PC-9 (cell line): ENCODE measurements at regions not wholly inside any gene's neighbourhood (a gene's known extent, or its start where the extent isn't known, plus 50 kb on each side); places are given as distances from the start of the nearest gene placed in this dataset.

Experiments used
- BruUV-seq: library from RNA; stranded (reverse); fragments of 400-500 nt; replicated peaks from 2 replicates; lab custom pipeline; 2021; lab: Mats Ljungman, UMichigan
- CTCF ChIA-PET: fragments of 300-600 bp; sonication (Branson Sonifier 250); formaldehyde crosslinking; loops from one replicate; lab custom pipeline; 2022; ENCODE audit warnings: antibody characterized with exemption; lab: Charles Lee
- POLR2A ChIA-PET: fragments of 300-600 bp; sonication (Branson Sonifier 250); formaldehyde crosslinking; loops from one replicate; lab custom pipeline; 2022; ENCODE audit warnings: antibody characterized with exemption; ENCODE audit not compliant: unreplicated experiment; lab: Charles Lee
- DNase-seq, 2 experiments: peaks; one replicate each; pipeline versions ENCODE4 v3.0.0 to v3.0.0-alpha.2; 2015 to 2022; ENCODE audit warnings: mixed read lengths in 1 of 2
- H2AFZ ChIP-seq: fragments of 200-600 bp; sonication (generic); 2 replicates; pipeline ENCODE4 v1.8.1; 2017; ENCODE audit warnings: antibody characterized with exemption
- H3F3A ChIP-seq: fragments of 200-600 bp; sonication (generic); 2 replicates; pipeline ENCODE4 v1.8.1; 2017; ENCODE audit warnings: antibody characterized with exemption, mild to moderate bottlenecking, low read depth; ENCODE audit not compliant: insufficient read depth
- H3K27ac ChIP-seq: fragments of 200-600 bp; sonication (generic); 2 replicates; pipeline ENCODE4 v1.6.1; 2016; ENCODE audit warnings: mixed run types
- H3K27me3 ChIP-seq: fragments of 200-600 bp; sonication (generic); 2 replicates; pipeline ENCODE4 v1.6.1; 2016; ENCODE audit warnings: low read depth, mixed run types; ENCODE audit not compliant: insufficient read depth
- H3K36me3 ChIP-seq: fragments of 200-600 bp; sonication (generic); 2 replicates; pipeline ENCODE4 v1.6.1; 2016; ENCODE audit warnings: low read depth, mixed run types
- H3K4me1 ChIP-seq: fragments of 200-600 bp; sonication (generic); replicated peaks from 2 replicates; pipeline ENCODE4 v1.6.1; 2016; ENCODE audit warnings: mixed run types; ENCODE audit not compliant: insufficient read depth
- H3K4me2 ChIP-seq: fragments of 200-600 bp; sonication (generic); 2 replicates; pipeline ENCODE4 v1.6.1; 2017; ENCODE audit warnings: mixed run types
- H3K4me3 ChIP-seq: fragments of 200-600 bp; sonication (generic); 2 replicates; pipeline ENCODE4 v1.6.1; 2016; ENCODE audit warnings: mixed run types
- H3K79me2 ChIP-seq: fragments of 200-600 bp; sonication (generic); 2 replicates; pipeline ENCODE4 v1.6.1; 2017; ENCODE audit warnings: low read depth, mixed run types
- H3K9me2 ChIP-seq: fragments of 200-600 bp; sonication (generic); 2 replicates; pipeline ENCODE4 v1.8.1; 2017; ENCODE audit warnings: mild to moderate bottlenecking; ENCODE audit not compliant: insufficient read depth
- H3K9me3 ChIP-seq: fragments of 200-600 bp; sonication (generic); 2 replicates; pipeline ENCODE4 v1.8.1; 2016; ENCODE audit warnings: low read depth; ENCODE audit not compliant: insufficient read depth
- H4K20me1 ChIP-seq: fragments of 200-600 bp; sonication (generic); 2 replicates; pipeline ENCODE4 v1.8.1; 2017; ENCODE audit not compliant: insufficient read depth
- EZH2 ChIP-seq: fragments of 200-600 bp; sonication (generic); IDR thresholded peaks from 2 replicates; pipeline ENCODE4 v1.8.0; 2017; ENCODE audit warnings: antibody characterized with exemption, low read depth
- intact Hi-C: fragments of 100-400 bp; cut with micrococcal nuclease; formaldehyde crosslinking; loops from one replicate; pipeline ENCODE4 v1.10.0; 2022; ENCODE audit not compliant: unreplicated experiment
- TF ChIP-seq, protein P1 (sequence below): fragments of 200-600 bp; sonication (generic); conservative IDR thresholded peaks from 2 replicates; pipeline ENCODE4 v1.6.1; 2017; ENCODE audit warnings: mixed run types, antibody characterized with exemption, mild to moderate bottlenecking, moderate library complexity

DNA sequence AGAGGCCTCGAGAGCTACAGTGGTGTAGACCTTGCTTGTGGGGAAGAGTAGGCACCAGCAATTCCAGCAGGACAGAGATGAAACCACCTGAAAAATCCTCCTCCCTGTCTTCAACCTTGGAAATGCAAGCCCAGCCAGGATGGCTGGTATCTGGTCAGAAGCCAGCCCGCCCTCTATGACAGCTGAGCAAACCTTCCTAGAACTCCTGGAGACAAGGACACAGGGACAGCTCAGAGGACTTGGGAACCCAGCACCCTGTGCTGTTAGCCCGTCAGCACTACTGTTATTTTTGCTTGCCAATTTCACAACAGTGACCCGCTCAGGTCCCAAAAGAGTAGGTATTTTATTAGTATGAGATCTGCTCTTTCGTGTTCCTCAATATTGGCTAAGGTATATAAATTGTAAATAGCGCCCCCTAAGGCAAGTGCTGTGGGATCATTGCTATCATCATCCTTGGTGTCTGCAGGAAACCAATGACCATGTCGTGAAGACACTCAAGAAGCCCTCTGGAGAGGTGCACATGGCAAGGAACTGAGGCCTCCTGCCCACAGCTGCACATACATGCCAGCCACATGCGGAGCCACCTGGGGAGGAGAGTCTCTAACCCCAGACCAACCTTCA, 156.5 kb upstream of the CHST15 start:
- Histone ChIP-seq H4K20me1 (no peaks in the 10 kb centered on the region), H3K4me1 (no peaks in the 10 kb centered on the region), H3K4me3 (no peak overlapping the region), H3K79me2 (no peaks in the 10 kb centered on the region), H3K9me3 (no peaks in the 10 kb centered on the region), H3K27ac (no peak overlapping the region), H3F3A (no peaks in the 10 kb centered on the region), H3K36me3 (no peaks in the 10 kb centered on the region), H3K9me2 (no peaks in the 10 kb centered on the region), H3K4me2 (no peak overlapping the region), H3K27me3 (no peaks in the 10 kb centered on the region), H2AFZ (no peak overlapping the region)
- ChIA-PET CTCF (no interaction called here), POLR2A (no interaction called here)
- intact Hi-C loops, result loop anchor here (10.0 kb wide), 1 partner anchor 255 kb away; no protein-coding TSS in a partner anchor
- no TSS peak for BruUV-seq
- DNase-seq, result no peak
- TF ChIP-seq, protein P1, sequence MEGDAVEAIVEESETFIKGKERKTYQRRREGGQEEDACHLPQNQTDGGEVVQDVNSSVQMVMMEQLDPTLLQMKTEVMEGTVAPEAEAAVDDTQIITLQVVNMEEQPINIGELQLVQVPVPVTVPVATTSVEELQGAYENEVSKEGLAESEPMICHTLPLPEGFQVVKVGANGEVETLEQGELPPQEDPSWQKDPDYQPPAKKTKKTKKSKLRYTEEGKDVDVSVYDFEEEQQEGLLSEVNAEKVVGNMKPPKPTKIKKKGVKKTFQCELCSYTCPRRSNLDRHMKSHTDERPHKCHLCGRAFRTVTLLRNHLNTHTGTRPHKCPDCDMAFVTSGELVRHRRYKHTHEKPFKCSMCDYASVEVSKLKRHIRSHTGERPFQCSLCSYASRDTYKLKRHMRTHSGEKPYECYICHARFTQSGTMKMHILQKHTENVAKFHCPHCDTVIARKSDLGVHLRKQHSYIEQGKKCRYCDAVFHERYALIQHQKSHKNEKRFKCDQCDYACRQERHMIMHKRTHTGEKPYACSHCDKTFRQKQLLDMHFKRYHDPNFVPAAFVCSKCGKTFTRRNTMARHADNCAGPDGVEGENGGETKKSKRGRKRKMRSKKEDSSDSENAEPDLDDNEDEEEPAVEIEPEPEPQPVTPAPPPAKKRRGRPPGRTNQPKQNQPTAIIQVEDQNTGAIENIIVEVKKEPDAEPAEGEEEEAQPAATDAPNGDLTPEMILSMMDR, result peak; percentile 38; the same call in 1 of the 2 replicates
- TF ChIP-seq EZH2, result no peak

DNA sequence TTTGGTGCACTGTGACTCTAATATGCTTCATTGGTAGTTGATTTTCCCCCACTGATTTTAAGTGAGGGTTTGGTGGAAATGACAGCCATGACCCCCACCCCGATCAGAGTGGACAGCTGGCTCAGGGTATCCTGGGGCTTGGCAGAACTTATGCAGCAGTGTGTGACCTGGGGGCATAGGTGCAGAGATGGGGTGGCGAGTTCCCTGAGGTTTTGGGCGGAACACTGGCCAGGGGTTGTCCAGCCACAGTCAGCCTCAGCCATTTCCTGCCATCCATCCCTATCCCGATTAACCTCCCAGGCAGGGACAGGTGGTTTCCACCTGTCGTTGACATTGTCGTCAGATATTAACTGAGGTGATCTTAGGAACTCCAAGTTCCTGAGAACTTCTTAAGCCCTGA, 155.8 kb upstream of the CHST15 start:
- Histone ChIP-seq H3K27me3 (no peaks in the 10 kb centered on the region), H3K4me1 (no peaks in the 10 kb centered on the region), H3K4me3 (no peak overlapping the region), H3K9me2 (no peaks in the 10 kb centered on the region), H3K9me3 (no peaks in the 10 kb centered on the region), H3F3A (no peaks in the 10 kb centered on the region), H3K27ac (no peak overlapping the region), H2AFZ (no peak overlapping the region), H3K36me3 (no peaks in the 10 kb centered on the region), H4K20me1 (no peaks in the 10 kb centered on the region), H3K79me2 (no peaks in the 10 kb centered on the region), H3K4me2 (no peak overlapping the region)
- intact Hi-C loops, result no loop called here
- TF ChIP-seq, protein P1, result no peak
- TF ChIP-seq EZH2, result no peak
- no TSS peak for BruUV-seq
- ChIA-PET CTCF (no interaction called here), POLR2A (no interaction called here)
- DNase-seq, result no peak

DNA sequence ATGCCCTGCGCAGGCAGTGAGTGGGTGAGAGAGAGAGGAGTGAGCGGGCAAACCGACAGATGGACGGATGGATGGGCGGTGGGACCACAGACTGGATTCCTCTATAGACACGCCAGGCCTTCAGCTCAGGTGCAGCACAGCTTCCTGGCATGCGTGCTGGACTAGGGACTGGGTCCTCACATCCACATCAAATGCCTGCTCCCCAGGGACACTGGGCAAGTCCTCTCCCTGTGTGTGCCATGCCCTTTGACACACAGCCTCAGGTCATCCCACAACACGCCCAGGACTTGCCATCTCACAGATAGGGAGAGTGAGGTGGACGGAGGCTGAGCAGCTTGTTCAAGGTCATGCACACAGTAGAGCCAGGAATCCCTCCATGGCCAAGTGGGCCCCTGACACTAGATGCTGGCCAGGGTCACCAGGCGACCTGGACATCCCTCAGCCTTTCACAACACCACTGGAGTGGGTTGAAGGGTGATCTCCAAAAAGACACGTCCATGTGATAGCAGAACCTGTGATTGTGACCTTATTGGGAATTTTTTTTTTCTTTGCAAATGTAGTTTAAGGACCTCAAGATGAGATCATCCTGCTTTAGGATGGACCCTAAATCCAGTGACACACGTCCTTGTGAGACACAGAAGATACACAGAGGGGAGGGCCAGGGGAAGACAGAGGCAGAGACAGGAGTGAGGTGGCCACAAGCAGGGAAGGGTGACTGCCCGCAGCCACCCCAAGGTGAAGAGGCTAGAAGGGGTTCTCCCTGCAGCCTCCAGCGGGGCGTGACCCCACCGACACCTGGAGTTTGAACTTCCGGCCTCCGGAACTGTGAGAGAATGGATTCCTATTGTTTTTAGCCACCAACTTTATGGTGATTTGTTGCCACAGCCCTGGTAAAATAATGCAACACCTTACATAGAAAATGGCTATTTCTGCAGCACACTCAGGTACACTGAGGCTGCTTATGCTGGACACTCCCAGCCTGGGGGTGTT, 155.0 kb upstream of the CHST15 start:
- Histone ChIP-seq H3K9me3 (no peaks in the 10 kb centered on the region), H3K4me2 (no peak overlapping the region), H3K79me2 (no peaks in the 10 kb centered on the region), H2AFZ (no peak overlapping the region), H3K4me3 (no peak overlapping the region), H3K27me3 (no peaks in the 10 kb centered on the region), H3K27ac (no peak overlapping the region), H3F3A (no peaks in the 10 kb centered on the region), H3K9me2 (no peaks in the 10 kb centered on the region), H3K36me3 (no peaks in the 10 kb centered on the region), H4K20me1 (no peaks in the 10 kb centered on the region), H3K4me1 (no peaks in the 10 kb centered on the region)
- no TSS peak for BruUV-seq
- DNase-seq, result no peak
- ChIA-PET POLR2A (no interaction called here), CTCF (no interaction called here)
- intact Hi-C loops, result no loop called here
- no peak for TF ChIP-seq EZH2
- TF ChIP-seq, protein P1, result no peak
